ENCODE measurements at regions not wholly inside any gene's neighbourhood (a gene's known extent, or its start where the extent isn't known, plus 50 kb on each side); places are given as distances from the start of the nearest gene placed in this dataset.

- H3K4me3 ChIP-seq (ENCODE audit: low read depth, poor library complexity, severe bottlenecking) = no peak overlapping the region
- 52 to 57% methylated on average over 3 of the region's 3 CpGs for WGBS, 2 donors
- intact Hi-C loops (cut with DNase I; ENCODE audit: low total_unique reads) = no loop called here
- DNase-seq (ENCODE audit: low spot score in 2 of 2) = no peak
- TF ChIP-seq CTCF (IDR thresholded peaks at IDR 0.05) (no peak), POLR2A (IDR thresholded peaks at IDR 0.05) (no peak)
Observed at GRCh38 chr1:88204111-88204510, 480.0 kb upstream of the PKN2 start.

GRCh38 chr1:88204612-88205167 lies 479.4 kb upstream of the PKN2 start:
- no peak for DNase-seq (ENCODE audit: low spot score in 2 of 2)
- TF ChIP-seq POLR2A (IDR thresholded peaks at IDR 0.05) (no peak), CTCF (IDR thresholded peaks at IDR 0.05) (no peak)
- intact Hi-C loops (cut with DNase I; ENCODE audit: low total_unique reads) = no loop called here
- 86 to 88% methylated on average over 1 of the region's 1 CpG for WGBS, 2 donors
- no peak overlapping the region for H3K4me3 ChIP-seq (ENCODE audit: low read depth, poor library complexity, severe bottlenecking)

GRCh38 chr1:88208389-88208788 lies 475.7 kb upstream of the PKN2 start:
- TF ChIP-seq POLR2A (IDR thresholded peaks at IDR 0.05) (no peak), CTCF (IDR thresholded peaks at IDR 0.05) (no peak)
- 63 to 71% methylated on average over 1 of the region's 1 CpG for WGBS, 2 donors
- intact Hi-C loops (cut with DNase I; ENCODE audit: low total_unique reads) = no loop called here
- H3K4me3 ChIP-seq (ENCODE audit: low read depth, poor library complexity, severe bottlenecking) = no peak overlapping the region
- DNase-seq (ENCODE audit: low spot score in 2 of 2) = no peak

- H3K4me3 ChIP-seq (ENCODE audit: low read depth, poor library complexity, severe bottlenecking) = no peak overlapping the region
- DNase-seq (ENCODE audit: low spot score in 2 of 2) = no peak
- no peak for TF ChIP-seq CTCF (IDR thresholded peaks at IDR 0.05)
- intact Hi-C loops (cut with DNase I; ENCODE audit: low total_unique reads) = no loop called here
- 79% methylated on average over 2 of the region's 2 CpGs for WGBS, 2 donors
Observed at GRCh38 chr1:88210103-88210787, 473.8 kb upstream of the PKN2 start.

- 87 to 89% methylated on average over 4 of the region's 4 CpGs for WGBS, 2 donors
- no peak overlapping the region for H3K4me3 ChIP-seq (ENCODE audit: low read depth, poor library complexity, severe bottlenecking)
- no peak for DNase-seq (ENCODE audit: low spot score in 2 of 2)
- no peak for TF ChIP-seq POLR2A (IDR thresholded peaks at IDR 0.05)
- intact Hi-C loops (cut with DNase I; ENCODE audit: low total_unique reads) = no loop called here
Observed at GRCh38 chr1:88216441-88216840, 467.6 kb upstream of the PKN2 start.

- no peak overlapping the region for H3K4me3 ChIP-seq (ENCODE audit: low read depth, poor library complexity, severe bottlenecking)
- no peak for DNase-seq (ENCODE audit: low spot score in 2 of 2)
- intact Hi-C loops (cut with DNase I; ENCODE audit: low total_unique reads) = no loop called here
- no peak for TF ChIP-seq POLR2A (IDR thresholded peaks at IDR 0.05)
- TF ChIP-seq CTCF (IDR thresholded peaks at IDR 0.05) = no peak
- WGBS, 2 donors = 69 to 76% methylated on average over 2 of the region's 2 CpGs
Observed at GRCh38 chr1:88217386-88217785, 466.7 kb upstream of the PKN2 start.

Data from lower leg skin (tissue), 4 donors.